ENCODE measurements at regions not wholly inside any gene's neighbourhood (a gene's known extent, or its start where the extent isn't known, plus 50 kb on each side); places are given as distances from the start of the nearest gene placed in this dataset.

GRCh38 chr2:74748665-74749064 is 85.3 kb upstream of the HK2 start:
- H3K27ac Mint-ChIP-seq = no peak overlapping the region
- H3K9me3 Mint-ChIP-seq = peaks cover 3% of the 10 kb centered on the region
- H3K4me3 Mint-ChIP-seq = no peak overlapping the region
- no peaks in the 10 kb centered on the region for H3K36me3 Mint-ChIP-seq (ENCODE audit: low read depth)
- peaks cover 14% of the 10 kb centered on the region for H3K27me3 Mint-ChIP-seq (ENCODE audit: low read depth)
- TF ChIP-seq, protein P1, sequence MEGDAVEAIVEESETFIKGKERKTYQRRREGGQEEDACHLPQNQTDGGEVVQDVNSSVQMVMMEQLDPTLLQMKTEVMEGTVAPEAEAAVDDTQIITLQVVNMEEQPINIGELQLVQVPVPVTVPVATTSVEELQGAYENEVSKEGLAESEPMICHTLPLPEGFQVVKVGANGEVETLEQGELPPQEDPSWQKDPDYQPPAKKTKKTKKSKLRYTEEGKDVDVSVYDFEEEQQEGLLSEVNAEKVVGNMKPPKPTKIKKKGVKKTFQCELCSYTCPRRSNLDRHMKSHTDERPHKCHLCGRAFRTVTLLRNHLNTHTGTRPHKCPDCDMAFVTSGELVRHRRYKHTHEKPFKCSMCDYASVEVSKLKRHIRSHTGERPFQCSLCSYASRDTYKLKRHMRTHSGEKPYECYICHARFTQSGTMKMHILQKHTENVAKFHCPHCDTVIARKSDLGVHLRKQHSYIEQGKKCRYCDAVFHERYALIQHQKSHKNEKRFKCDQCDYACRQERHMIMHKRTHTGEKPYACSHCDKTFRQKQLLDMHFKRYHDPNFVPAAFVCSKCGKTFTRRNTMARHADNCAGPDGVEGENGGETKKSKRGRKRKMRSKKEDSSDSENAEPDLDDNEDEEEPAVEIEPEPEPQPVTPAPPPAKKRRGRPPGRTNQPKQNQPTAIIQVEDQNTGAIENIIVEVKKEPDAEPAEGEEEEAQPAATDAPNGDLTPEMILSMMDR (IDR thresholded peaks at IDR 0.05; ENCODE audit: unreplicated experiment in 3 of 3) = no peak
- no peaks in the 10 kb centered on the region for H3K4me1 Mint-ChIP-seq

DNA sequence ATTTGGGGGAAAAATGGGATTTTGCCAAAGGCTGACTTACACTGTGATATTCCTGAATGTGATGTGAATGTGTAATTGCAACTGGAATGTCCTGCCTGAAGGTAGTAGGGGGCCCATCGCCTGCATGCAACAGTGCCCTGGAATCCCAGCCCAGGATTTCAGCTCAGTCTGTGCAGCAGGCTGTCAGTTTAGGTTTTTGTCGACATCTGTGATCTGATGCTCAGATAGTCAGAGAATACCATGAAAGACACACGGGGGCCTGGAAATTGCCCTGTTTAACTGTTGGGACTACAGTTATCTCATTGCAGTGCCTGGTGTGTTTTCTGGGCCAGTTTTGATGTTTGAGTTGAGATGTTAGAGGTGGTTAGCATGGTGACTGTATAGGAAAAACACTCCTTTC is 84.5 kb upstream of the HK2 start:
- Mint-ChIP-seq H3K36me3 (ENCODE audit: low read depth) (no peaks in the 10 kb centered on the region), H3K4me1 (no peaks in the 10 kb centered on the region), H3K9me3 (peaks cover 3% of the 10 kb centered on the region), H3K4me3 (no peak overlapping the region), H3K27me3 (ENCODE audit: low read depth) (peaks cover 14% of the 10 kb centered on the region), H3K27ac (no peak overlapping the region)
- TF ChIP-seq, protein P1 (IDR thresholded peaks at IDR 0.05; ENCODE audit: unreplicated experiment in 3 of 3) = no peak

- peaks cover 10% of the 10 kb centered on the region for H3K27me3 Mint-ChIP-seq (ENCODE audit: low read depth)
- H3K9me3 Mint-ChIP-seq = peaks cover 16% of the 10 kb centered on the region
- TF ChIP-seq, protein P1 (IDR thresholded peaks at IDR 0.05; ENCODE audit: unreplicated experiment in 3 of 3) = no peak
- no peaks in the 10 kb centered on the region for H3K4me1 Mint-ChIP-seq
- no peak overlapping the region for H3K27ac Mint-ChIP-seq
- H3K4me3 Mint-ChIP-seq = no peak overlapping the region
- peaks cover 9% of the 10 kb centered on the region for H3K36me3 Mint-ChIP-seq (ENCODE audit: low read depth)
Observed at GRCh38 chr2:74751981-74752851, 81.7 kb upstream of the HK2 start.

DNA sequence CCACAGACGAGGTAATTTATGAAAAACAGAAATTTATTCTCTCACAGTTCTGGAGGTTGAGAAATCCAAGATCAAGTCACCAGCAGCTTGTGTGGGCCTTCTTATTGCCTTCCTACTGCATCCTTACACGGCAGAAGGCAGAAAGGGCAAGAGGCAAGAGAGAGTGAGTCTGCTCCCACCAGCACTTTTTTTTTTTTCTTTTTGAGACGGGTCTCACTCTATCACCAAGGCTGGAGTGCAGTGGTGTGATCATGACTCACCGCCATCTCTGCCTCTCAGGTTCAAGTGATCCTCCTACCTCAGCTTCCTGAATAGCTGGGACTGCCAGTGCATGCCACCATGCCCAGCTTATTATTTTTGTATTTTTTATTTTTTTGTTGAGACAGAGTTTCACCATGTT is 78.5 kb upstream of the HK2 start:
- H3K36me3 Mint-ChIP-seq (ENCODE audit: low read depth) = peaks cover 9% of the 10 kb centered on the region
- no peak overlapping the region for H3K27ac Mint-ChIP-seq
- H3K4me3 Mint-ChIP-seq = no peak overlapping the region
- H3K27me3 Mint-ChIP-seq (ENCODE audit: low read depth) = peaks cover 3% of the 10 kb centered on the region
- H3K9me3 Mint-ChIP-seq = peaks cover 24% of the 10 kb centered on the region
- TF ChIP-seq, protein P1 (IDR thresholded peaks at IDR 0.05; ENCODE audit: unreplicated experiment in 3 of 3) = no peak
- H3K4me1 Mint-ChIP-seq = no peaks in the 10 kb centered on the region

GRCh38 chr2:74756356-74756890 is 77.5 kb upstream of the HK2 start:
- Mint-ChIP-seq H3K4me1 (no peaks in the 10 kb centered on the region), H3K27ac (no peak overlapping the region), H3K9me3 (peaks cover 24% of the 10 kb centered on the region), H3K36me3 (ENCODE audit: low read depth) (peaks cover 9% of the 10 kb centered on the region), H3K4me3 (no peak overlapping the region), H3K27me3 (ENCODE audit: low read depth) (peaks cover 3% of the 10 kb centered on the region)
- TF ChIP-seq, protein P1 (IDR thresholded peaks at IDR 0.05; ENCODE audit: unreplicated experiment in 3 of 3) = no peak
